Ovary (tissue), 7 donors: ENCODE measurements at regions not wholly inside any gene's neighbourhood (a gene's known extent, or its start where the extent isn't known, plus 50 kb on each side); places are given as distances from the start of the nearest gene placed in this dataset.

Source experiments
- DNase-seq, 5 donors: peaks; one replicate each; pipeline ENCODE4 v3.0.0-alpha.2; 2019 to 2020
- H3K27ac ChIP-seq, 2 donors: fragments of 200-600 bp; one replicate each; pipeline versions ENCODE4 v1.5.1 to v1.8.0; 2019 to 2022
- H3K27me3 ChIP-seq: fragments of 200-600 bp; one replicate; pipeline ENCODE4 v1.8.0; 2022
- H3K36me3 ChIP-seq: fragments of 200-600 bp; sonication (generic); one replicate; pipeline ENCODE4 v1.5.1; 2019
- H3K4me1 ChIP-seq: one replicate; pipeline ENCODE4 v1.8.1; 2013; ENCODE audit warnings: mild to moderate bottlenecking, moderate library complexity; ENCODE audit not compliant: insufficient read depth
- H3K4me3 ChIP-seq: fragments of 200-600 bp; sonication (generic); one replicate; pipeline ENCODE4 v1.5.1; 2017
- H3K9me3 ChIP-seq, 2 donors: fragments of 200-600 bp in 1 of 2; sonication (generic) in 1 of 2; one replicate each; pipeline versions ENCODE4 v1.5.1 to v1.8.1; 2013 to 2019; ENCODE audit warnings: mild to moderate bottlenecking in 1 of 2, moderate library complexity in 1 of 2
- EP300 ChIP-seq: sonication (generic); formaldehyde crosslinking; IDR thresholded peaks from one replicate; pipeline ENCODE4 v1.6.1; 2017; ENCODE audit warnings: antibody characterized with exemption
- POLR2A ChIP-seq: fragments of 450-650 bp; IDR thresholded peaks from one replicate; pipeline ENCODE4 v1.6.1; 2017; ENCODE audit warnings: antibody characterized with exemption, mild to moderate bottlenecking, moderate library complexity
- WGBS, 3 donors: extraction: QIAGEN DNeasy Blood & Tissue Kit in 1 of 3; methylation state at CpG; one replicate each; pipeline versions ENCODE4 v1.1.5 to v1.1.7; 2013 to 2017; 5-methylcytosine and 5-hydroxymethylcytosine counted together
- intact Hi-C, 4 donors: fragments of 100-400 bp; cut with DNase I; formaldehyde crosslinking; loops; one replicate each; pipeline versions ENCODE4 v1.11.0 to v1.15.1; 2022 to 2023
- TF ChIP-seq, protein P1 (sequence below), 3 donors: fragments of 450-650 bp in 2 of 3; fragments of 200-600 bp in 1 of 3; IDR thresholded peaks; one replicate each; pipeline versions ENCODE4 v1.5.1 to v1.8.0; 2016 to 2022; ENCODE audit warnings: antibody characterized with exemption in 3 of 3, mild to moderate bottlenecking in 1 of 3
- donor health status: DM: no; HTN: no; CAD: no; lungs with moderate emphysema.
- donor health status: DM: no; HTN: no; CAD: no.
- donor health status: Bipolar disorder and iron deficiency.
- donor health status: DM: no; HTN: no; CAD: no.
- donor health status: DM: yes; HTN: yes; CAD: no.

DNA sequence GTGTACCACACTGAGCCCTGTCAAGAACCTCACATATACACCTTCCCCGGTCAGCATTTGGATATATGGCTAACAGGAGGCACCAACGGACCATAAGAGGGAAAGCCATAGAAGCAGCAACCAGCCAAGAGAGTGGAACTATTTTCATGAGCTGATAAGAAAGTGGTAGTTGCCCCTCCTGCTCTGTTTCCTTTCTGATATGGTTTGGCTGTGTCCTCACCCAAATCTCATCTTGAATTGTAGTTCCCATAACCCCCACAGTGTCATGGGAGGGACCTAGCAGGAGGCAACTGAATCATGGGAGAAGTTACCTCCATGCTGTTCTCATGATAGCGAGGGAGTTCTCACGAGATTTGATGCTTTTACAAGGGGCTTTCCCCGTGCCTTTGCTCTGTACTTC lies 366.1 kb upstream of the DAB1 start:
- H3K36me3 ChIP-seq = no peaks in the 10 kb centered on the region
- no peak overlapping the region for H3K27ac ChIP-seq
- intact Hi-C loops = no loop called here
- H3K4me3 ChIP-seq = no peak overlapping the region
- TF ChIP-seq EP300 (no peak), POLR2A (no peak)
- TF ChIP-seq, protein P1, sequence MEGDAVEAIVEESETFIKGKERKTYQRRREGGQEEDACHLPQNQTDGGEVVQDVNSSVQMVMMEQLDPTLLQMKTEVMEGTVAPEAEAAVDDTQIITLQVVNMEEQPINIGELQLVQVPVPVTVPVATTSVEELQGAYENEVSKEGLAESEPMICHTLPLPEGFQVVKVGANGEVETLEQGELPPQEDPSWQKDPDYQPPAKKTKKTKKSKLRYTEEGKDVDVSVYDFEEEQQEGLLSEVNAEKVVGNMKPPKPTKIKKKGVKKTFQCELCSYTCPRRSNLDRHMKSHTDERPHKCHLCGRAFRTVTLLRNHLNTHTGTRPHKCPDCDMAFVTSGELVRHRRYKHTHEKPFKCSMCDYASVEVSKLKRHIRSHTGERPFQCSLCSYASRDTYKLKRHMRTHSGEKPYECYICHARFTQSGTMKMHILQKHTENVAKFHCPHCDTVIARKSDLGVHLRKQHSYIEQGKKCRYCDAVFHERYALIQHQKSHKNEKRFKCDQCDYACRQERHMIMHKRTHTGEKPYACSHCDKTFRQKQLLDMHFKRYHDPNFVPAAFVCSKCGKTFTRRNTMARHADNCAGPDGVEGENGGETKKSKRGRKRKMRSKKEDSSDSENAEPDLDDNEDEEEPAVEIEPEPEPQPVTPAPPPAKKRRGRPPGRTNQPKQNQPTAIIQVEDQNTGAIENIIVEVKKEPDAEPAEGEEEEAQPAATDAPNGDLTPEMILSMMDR (IDR thresholded peaks at IDR 0.05) = no peak
- no peaks in the 10 kb centered on the region for H3K9me3 ChIP-seq
- 86 to 91% (median 89%) methylated on average over 5 of the region's 5 CpGs for WGBS, 3 donors
- no peak for DNase-seq
- H3K27me3 ChIP-seq = no peaks in the 10 kb centered on the region
- no peaks in the 10 kb centered on the region for H3K4me1 ChIP-seq

DNA sequence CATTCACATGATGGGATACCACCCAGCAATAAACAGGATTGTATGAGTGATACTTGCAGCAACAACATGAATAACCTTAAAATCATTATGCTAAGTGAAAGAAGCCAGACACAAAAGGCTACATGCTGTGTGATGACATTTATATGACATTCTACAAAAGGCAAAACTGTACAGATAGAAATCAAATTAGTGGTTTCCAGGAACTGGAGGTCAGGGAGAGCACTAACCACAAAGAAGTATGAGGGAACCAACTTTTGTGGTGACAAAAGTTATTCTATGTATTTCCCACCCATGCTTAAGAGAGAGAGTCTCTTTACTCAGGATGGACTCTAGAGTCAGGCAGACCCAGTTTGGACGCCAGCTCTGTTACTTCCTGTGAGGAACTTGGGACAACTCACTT lies 364.5 kb upstream of the DAB1 start:
- Histone ChIP-seq H3K27me3 (no peaks in the 10 kb centered on the region), H3K27ac (no peak overlapping the region), H3K36me3 (no peaks in the 10 kb centered on the region), H3K9me3 (no peaks in the 10 kb centered on the region), H3K4me3 (no peak overlapping the region), H3K4me1 (no peaks in the 10 kb centered on the region)
- no peak for TF ChIP-seq POLR2A
- TF ChIP-seq, protein P1 (IDR thresholded peaks at IDR 0.05) = no peak
- no peak for TF ChIP-seq EP300
- DNase-seq = no peak
- 38 to 57% (median 40%) methylated on average over 1 of the region's 1 CpG for WGBS, 3 donors
- intact Hi-C loops = no loop called here

DNA sequence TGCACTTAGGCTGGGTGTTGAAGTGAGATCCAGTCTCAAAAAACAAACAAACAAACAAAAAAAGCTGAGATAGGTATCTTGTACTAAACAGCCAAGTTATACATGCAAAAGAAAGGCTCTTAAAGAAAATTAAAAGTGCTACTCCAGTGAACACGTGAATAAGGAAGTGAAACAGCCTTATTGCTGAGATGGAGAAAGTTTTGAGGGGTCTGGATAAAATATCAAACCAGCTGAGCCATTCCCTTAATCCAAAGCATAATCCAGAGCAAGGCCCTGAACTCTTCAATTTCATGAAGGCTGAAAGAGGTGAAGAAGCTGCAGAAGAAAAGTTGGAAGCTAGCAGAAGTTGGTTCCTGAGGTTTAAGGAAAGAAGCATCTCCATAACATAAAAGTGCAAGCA lies 360.5 kb upstream of the DAB1 start:
- H3K27ac ChIP-seq = no peak overlapping the region
- H3K36me3 ChIP-seq = no peaks in the 10 kb centered on the region
- H3K27me3 ChIP-seq = no peaks in the 10 kb centered on the region
- intact Hi-C loops = no loop called here
- 71 to 77% (median 73%) methylated on average over 1 of the region's 1 CpG for WGBS, 3 donors
- no peak overlapping the region for H3K4me3 ChIP-seq
- H3K9me3 ChIP-seq = no peaks in the 10 kb centered on the region
- no peak for TF ChIP-seq EP300
- TF ChIP-seq, protein P1 (IDR thresholded peaks at IDR 0.05) = no peak
- TF ChIP-seq POLR2A = no peak
- no peaks in the 10 kb centered on the region for H3K4me1 ChIP-seq
- DNase-seq = no peak

DNA sequence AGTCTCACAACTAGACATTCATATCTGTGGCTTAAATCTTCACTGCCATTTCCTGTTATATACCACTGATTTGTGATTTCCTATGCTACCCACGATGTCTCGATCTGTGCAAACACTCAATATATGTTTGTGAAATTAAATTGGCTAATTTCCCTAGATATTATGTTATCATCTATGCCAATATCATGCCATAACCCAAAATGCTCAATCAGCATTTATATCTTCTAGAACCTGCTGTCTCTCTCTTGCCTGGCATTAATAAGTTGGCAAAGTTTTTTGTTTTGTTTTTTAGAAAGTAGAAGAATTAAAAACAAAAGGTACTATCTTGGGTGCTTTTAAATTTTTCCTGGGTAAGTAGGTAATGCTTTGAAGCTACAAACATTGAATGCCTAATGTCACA lies 358.5 kb upstream of the DAB1 start:
- DNase-seq = no peak
- 77 to 86% (median 84%) methylated on average over 2 of the region's 2 CpGs for WGBS, 3 donors
- intact Hi-C loops = no loop called here
- no peak overlapping the region for H3K27ac ChIP-seq
- no peaks in the 10 kb centered on the region for H3K27me3 ChIP-seq
- TF ChIP-seq POLR2A (no peak), EP300 (no peak)
- TF ChIP-seq, protein P1 (IDR thresholded peaks at IDR 0.05) = no peak
- H3K9me3 ChIP-seq = no peaks in the 10 kb centered on the region
- H3K4me3 ChIP-seq = no peak overlapping the region
- H3K4me1 ChIP-seq = no peaks in the 10 kb centered on the region
- H3K36me3 ChIP-seq = no peaks in the 10 kb centered on the region
